ENCODE measurements at regions not wholly inside any gene's neighbourhood (a gene's known extent, or its start where the extent isn't known, plus 50 kb on each side); places are given as distances from the start of the nearest gene placed in this dataset.
"Not testable (repeated sequence)": the region's sequence is repeated elsewhere in the genome, so short reads cannot be mapped to it uniquely, and the experiment has no call there.

DNA sequence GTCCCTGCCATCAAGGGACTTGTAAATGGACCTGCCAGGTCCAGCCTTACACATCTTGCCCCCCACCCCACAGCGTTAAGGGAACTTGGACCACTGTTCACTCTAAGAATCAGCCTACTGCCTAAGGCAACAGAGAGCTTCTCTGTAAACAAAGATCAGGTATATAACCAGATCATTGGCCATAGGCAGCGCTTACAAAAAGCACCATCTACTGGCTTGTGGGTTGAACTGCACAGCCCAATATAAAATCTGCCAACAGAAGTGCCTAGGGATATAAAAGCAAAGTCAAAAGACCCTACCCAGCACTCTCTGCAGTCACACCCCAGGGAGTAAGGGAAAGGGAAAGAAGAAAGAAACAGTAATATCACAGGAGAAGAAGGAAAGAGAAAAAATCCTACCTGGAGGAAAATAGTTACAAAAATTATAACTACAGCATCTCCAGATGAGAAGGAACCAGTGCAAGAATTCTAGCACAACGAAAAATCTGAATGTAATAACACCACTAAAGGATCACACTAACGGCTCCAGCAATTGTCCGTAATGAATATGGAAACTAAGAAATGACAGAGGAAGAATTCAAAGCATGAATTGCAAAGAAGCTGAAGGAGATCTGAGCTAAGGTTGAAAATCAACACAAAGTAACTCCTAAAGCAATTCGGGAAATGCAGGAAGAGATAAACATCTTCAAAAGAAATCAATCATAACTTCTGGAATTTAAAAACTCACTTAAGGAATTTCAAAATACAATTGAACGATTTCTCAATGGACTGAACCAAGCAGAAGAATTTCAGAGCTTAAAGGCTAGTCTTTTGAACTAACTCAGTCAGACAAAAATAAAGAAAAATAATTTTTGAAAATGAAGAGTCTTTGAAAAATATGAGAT lies 95.2 kb upstream of the PCED1B start:
- peak in 1 of 2 experiments; percentile 18 for DNase-seq (ENCODE audit: low read depth in 2 of 2)

DNA sequence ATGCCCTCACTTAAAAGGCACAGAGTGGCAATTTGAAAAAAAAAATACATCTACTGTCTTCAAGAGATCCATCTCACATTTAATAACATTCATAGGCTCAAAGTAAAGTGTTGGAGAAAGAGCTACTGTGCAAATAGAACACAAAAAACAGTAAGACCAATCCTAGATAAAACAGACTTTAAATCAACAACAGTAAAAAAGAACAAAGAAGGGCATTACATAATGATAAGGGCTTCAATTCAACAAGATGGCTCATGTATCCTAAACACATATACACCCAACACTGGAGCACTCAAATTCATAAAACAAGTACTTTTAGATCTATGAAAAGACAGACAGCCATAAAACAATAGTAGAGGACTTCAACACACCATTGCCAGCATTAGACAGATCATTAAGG lies 93.6 kb upstream of the PCED1B start:
- DNase-seq (ENCODE audit: low read depth in 2 of 2) = no peak

DNA sequence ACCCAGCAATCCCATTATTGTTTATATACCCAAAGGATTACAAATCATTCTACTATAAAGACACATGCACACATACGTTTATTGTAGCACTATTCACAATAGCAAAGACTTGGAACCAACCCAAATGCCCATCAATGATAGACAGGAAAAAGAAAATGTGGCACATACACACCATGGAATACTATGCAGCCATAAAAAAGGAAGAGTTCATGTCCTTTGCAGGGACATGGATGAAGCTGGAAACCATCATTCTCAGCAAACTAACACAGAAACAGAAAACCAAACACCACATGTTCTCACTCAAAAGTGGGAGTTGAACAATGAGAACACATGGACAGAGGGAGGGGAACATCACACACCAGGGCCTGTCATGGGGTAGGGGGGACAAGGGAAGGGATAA lies 91.3 kb upstream of the PCED1B start:
- not testable (repeated sequence) for DNase-seq (ENCODE audit: low read depth in 2 of 2)

DNA sequence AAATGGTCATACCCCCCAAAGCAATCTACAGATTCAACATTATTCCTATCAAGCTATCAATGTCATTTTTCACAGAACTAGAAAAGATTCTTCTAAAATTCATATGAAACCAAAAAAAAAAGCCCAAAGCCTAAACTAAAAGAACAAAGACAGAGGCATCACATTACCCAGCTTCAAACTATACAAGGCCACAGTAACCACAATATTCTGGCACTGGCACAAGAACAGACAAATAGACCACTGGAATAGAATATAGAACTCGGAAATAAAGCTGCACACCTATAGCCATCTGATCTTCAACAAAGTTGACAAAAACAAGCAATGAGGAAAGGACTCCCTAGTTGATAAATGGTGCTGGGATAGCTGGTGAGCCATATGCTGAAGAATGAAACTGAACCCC lies 89.2 kb upstream of the PCED1B start:
- DNase-seq (ENCODE audit: low read depth in 2 of 2) = no peak

DNA sequence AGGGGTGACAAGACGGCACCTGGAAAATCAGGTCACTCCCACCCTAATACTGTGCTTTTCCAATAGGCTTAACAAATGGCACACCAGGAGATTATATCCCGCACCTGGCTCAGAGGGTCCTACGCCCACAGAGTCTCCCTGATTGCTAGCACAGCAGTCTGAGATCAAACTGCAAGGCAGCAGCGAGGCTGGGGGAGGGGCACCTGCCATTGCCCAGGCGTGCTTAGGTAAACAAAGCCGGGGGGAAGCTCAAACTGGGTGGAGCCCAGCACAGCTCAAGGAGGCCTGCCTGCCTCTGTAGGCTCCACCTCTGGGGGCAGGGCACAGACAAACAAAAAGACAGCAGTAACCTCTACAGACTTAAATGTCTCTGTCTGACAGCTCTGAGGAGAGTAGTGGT lies 87.4 kb upstream of the PCED1B start:
- not testable (repeated sequence) for DNase-seq (ENCODE audit: low read depth in 2 of 2)

DNA sequence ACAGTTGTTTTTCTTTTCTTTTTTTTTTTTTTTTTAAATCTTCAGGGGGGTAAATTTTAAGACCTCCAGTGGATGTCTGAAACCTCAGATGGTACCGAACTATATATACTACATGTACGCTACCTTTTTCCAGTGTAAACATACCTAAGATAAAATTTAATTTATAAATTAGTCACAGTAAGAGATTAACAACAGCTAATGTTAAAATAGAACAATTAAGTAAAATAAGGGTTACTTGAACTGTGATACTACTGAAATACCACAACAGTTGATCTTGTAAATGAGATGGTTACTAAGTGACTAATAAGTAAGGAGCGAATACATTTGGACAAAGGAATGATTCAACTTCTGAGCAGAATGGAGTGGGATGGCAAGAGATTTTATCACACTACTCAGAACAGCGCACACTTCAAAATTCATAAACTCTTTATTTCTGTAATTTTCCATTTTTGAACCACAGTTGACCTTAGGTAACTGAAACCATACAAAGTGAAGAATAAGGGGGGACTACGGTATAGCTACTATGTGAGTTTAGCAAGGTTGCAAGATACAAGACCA lies 80.5 kb upstream of the PCED1B start:
- no peak for DNase-seq (ENCODE audit: low read depth in 2 of 2)

DNA sequence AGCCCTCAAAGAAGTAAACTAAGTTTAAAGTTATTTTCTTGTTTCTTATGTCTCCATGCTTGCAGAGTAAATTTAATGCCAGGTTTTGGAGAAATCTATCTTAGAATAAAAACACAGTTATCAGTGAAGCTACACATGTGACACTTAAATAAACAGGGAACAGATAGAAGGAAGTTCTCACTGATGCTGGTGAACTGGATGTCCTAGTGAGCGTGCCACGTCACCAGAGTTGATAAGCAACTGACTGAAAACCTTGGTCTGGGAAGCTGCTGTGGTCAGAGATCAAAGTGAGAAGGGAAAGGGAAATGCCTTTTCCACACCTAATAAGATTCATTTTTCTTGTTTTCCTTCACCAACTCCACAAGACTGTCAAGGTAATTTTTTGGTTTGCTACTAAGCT lies 74.8 kb upstream of the PCED1B start:
- no peak for DNase-seq (ENCODE audit: low read depth in 2 of 2)

DNA sequence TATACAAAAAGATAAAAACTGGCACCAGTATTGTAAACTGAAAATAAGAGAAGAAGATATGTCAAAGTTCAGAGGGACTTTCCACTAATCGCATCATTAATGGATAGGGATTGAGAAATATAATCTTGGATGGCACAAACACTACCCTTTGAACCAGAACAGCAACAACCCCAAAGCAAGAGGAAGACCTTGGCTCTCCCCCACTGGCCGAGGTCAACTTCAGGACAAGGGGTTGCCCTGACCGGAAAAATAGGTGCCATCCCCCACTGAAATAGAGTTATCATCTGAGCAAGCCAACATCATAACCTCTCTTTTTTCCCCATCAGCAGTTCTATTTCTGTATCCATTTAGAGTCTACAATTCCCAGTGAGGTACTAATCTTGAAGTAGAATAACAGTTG lies 72.4 kb upstream of the PCED1B start:
- no peak for DNase-seq (ENCODE audit: low read depth in 2 of 2)

DNA sequence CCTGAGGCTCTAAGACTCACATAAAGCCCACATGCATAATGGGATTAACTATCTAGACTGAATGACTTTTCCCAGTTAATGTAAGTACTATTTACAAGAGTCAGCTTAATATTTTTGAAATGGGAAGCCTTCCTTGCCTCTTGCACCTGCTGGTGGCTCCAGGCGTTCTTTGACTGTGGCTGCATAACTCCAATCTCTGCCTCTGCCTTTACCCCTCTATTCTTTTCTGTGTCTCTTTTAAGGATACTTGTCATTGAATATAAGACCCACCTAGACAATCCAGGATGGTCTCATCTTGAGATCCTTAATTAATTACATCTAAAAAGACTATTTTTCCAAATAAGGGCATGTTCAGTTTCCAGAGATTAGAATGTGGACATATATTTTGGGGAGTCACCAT lies 66.9 kb upstream of the PCED1B start:
- no peak for DNase-seq (ENCODE audit: low read depth in 2 of 2)

DNA sequence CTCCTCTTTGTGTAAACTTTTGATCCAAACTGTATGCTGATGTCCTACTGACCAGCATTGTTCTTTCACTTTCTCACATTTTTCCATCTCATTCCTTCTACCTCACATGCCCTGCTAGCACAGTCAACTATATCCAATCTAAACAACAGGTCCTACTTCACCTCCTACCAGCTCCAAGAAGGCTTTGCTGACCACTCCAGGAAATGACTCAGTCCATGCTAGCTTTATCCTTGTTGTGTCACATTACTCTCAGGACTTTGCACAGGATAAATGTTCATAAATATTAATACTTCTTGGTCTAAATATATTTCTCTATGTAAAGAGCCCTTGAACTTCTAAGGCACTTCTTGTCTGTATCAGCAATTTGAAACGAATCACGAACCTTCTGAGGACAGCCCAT lies 64.9 kb upstream of the PCED1B start:
- no peak for DNase-seq (ENCODE audit: low read depth in 2 of 2)

DNA sequence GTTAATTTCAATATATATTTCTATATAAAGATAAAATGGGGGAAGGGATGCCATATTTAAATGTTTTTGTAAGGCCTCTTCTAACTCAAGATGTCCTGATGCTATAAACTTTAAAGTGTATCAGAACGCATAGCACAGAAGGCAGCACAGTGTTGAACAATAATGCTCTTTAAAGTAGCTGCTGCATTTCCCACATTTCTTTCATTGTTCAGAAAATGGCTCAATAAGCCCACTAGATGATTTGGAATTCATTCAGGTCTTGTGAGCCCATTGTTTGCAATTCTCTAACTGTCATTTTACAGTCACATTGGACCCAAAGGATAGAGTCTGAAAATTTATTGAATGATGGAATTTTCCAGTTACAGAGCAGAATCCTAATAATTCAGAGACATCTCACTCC lies 64.0 kb upstream of the PCED1B start:
- DNase-seq (ENCODE audit: low read depth in 2 of 2) = no peak

DNA sequence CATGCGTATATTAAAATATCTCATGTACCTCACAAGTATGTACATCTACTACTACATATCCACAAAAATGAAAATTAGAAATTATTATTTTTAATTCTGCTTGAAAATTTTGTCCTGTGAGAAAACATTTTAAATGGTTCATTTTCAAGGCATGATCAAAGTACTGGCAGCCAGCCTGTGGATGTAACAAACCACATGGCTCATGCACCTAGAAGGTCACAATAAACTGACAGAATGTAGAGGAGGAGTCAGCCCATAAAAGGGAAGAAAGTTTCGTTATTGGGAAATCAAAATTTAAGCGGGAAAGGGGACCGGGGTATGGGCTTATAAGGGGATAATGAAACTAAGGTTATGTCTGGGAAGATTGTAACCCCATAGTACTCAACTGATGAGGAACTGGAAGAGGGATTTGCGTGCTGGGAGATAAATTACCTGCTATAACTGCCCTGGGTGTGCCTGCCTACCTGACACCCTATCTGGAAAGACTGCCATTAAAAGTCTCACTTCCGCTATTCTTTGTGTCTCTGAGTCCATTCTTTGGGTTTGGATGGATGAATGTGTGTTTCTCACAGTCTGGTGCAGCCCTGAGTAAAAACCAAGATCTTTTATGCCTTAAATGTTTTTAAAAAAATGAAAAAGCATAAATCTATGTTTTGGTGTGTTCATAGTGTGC lies 62.2 kb upstream of the PCED1B start:
- no peak for DNase-seq (ENCODE audit: low read depth in 2 of 2)

DNA sequence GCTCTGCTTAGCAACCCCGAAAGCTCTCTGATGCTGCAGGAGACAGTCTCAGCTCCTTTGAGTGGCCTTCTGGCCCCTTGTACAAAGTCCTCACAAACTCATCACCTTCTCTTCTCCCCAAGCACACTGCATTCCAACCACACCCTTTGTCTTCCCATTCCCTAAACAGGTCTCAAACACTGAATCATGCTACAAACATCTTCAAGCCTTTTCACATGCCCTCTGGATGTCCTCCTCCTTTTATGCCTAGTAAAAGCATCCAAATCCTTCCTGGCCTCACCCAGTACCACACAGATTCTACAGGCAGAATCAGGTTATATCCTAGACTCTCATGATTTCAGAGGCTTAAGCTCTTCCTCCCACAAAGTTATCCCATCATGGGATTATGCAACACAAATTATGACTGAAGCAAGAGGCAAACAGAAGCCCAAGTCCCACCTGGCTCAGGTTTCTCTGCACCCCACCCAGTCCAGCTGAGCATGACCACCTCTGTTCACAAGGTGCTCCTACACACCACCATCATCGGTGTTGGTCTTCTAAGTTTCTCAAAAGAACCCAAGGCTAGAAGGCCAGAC lies 61.4 kb upstream of the PCED1B start:
- DNase-seq (ENCODE audit: low read depth in 2 of 2) = no peak

DNA sequence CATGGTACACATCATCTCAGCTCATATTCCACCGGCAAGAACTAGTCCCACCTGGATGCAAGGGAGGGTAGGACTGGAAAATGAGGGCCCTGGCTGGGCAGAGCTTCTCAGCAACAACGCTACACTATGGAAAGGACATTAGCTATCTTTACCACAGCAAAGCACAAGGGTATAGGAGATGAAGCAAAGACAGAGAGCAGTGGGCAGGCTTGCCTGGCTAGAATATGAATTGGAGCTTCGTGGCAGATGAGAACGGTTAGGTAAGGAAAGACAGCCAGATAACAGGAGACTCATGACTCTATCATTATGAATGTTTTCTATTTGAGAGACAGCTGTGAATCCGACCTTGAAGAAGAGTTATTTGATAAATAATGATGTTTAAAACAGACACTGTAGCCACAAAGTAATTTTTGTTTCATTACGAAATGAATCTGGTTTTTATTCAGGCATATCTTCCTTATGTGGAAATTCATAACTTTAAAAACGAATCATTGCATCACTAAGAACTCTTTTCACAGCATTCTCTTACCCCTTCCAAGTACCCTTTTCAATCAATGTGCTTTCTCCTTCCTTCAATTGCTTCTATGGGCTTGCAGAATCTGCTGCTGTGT lies 59.1 kb upstream of the PCED1B start:
- no peak for DNase-seq (ENCODE audit: low read depth in 2 of 2)

DNA sequence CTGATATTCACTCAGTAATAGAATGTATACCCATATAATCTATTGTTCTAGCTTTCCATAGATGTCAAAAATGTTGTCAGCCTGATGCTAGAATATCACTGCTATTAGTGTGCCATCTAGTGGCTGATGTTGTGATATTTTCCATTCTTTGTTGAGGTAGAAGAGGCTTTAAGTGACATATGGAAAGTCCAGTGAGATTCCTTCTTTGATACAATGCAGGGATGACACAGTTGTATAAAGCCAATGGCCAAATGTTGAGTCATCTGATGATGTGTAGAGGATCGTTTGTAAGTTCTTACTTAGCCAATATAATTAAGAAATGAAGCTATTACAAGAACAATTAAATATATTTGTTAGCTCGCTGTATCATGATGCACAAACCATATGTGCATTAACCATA lies 58.1 kb upstream of the PCED1B start:
- DNase-seq (ENCODE audit: low read depth in 2 of 2) = no peak

DNA sequence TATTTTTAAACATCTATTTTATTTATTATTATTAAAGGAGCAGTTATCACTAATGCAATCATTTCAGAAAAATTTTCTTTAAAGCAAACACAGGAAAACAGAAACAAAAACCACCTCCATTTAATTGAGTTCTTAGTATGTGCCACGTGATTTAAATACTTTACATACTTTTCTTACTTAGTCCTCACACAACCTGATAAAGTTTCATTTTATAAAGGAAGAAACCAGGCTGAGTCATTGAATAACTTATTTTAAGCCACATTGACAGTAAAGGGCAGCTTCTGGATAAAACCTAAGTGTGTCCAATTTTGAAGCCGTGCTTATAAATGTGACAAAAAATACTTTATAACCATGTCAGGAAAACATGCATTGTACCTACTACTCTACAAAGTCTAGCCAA lies 57.1 kb upstream of the PCED1B start:
- DNase-seq (ENCODE audit: low read depth in 2 of 2) = no peak

DNA sequence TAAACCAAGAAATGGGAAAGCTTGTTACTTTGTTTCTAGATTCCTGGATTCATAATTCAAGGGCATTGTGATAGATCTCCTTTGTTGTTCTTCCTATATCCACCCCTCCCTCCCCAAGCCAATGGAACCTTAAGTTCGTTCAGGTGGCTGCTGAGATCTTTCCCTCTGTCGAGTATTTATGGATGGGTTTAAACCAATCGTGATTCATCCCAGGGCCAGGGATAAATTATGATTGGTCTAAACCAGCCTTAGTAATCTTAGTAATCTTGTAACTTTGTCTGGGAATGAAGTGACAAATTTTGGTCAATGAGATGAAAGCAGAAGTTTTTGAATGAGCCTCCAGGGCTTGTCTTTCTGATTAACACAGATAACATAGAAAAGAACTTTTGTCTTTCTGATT lies 56.1 kb upstream of the PCED1B start:
- no peak for DNase-seq (ENCODE audit: low read depth in 2 of 2)

DNA sequence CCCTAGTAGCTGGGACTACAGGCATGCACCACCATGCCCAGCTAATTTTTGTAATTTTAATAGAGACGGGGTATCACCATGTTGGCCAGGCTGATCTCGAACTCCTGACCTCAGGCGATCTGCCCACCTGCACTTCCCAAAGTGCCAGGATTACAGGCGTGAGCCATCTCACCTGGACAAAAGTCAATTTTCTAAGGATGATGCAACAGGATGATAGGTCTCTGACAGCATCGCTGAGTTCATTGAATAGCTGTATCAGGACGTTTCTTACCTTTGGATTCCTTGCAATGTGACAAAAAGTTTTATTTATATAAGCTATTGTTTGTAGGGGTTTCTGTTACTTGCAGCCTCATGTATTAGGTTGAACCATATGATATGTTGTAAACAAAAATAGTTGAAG lies 55.5 kb upstream of the PCED1B start:
- no peak for DNase-seq (ENCODE audit: low read depth in 2 of 2)

DNA sequence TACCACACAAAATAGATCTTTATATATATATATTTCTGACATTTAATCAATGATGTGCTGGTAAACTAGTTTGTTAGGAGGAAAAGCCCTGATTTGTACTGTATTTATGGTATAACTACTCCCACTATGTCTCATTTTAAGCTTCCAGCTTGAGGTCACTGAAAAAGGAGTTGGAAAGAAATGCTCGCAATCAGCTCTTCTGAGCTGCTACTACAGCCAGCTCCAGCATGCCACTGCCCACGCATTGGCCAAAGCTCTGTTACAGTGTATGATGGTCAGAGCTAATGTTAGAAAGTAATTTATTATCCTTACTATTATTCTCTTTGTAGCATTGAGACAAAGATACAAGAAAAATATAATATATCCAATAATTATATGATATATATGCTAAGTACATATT lies 55.0 kb upstream of the PCED1B start:
- no peak for DNase-seq (ENCODE audit: low read depth in 2 of 2)

DNA sequence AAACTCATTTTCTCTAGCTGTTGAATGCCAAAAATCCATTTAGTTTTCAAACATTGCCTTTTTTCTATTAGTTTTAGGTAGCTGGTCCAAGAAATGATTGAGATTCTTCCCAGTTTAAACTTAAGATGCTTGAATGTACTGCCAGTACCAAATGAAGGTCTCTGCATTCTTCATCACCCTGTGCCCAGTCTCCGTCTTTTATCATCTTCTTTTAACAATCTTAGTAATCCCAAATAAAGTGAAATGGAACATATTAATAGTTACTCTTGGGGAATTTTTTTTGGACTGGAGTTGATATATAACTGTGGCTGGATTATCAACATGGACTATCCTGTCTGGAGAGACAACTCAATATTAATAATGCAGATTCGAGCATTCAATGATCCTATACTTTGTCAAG lies 54.1 kb upstream of the PCED1B start:
- DNase-seq (ENCODE audit: low read depth in 2 of 2) = no peak

DNA sequence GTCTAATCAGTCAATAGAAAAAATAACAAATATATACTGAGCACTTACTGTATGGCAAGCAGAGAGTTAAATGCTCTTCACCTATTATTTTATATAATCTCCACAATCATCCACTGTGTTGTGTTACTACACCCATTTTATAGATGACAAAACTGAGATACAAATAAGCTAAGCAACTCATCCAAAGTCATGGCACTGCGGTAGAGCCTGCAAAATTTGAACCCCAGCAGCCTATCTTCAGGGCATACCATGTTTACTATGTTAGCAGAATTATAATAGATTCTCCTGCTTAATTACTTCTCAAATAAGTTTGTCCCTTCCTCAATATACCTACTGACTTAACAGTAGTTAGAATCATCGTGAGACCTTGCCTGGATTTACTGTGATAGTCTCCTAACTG lies 53.6 kb upstream of the PCED1B start:
- no peak for DNase-seq (ENCODE audit: low read depth in 2 of 2)

DNA sequence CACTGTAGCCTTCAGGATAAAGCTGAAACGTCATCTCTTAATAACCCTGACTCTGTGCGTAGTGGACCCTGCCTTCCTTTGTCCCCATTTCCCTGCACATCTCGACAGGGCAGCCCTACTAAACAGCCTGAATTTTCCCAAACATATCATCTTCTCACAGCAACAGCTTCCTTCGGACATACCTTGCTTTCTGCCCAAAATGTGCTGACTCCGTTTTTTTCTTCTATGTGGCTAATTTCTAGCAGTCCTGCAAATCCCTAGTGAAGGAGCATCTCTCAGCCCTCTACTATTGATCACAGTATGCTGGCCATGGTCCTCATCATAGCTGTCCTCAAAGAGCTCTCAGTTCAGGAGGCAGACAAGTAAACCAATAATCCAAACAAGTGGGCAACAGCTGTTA lies 53.1 kb upstream of the PCED1B start:
- DNase-seq (ENCODE audit: low read depth in 2 of 2) = no peak

Data from stimulated activated CD4-positive, alpha-beta T cell treated with anti-CD3 and anti-CD28 coated beads, Interleukin-12 subunit alpha, Interleukin-12 subunit beta, amount 100 ng/mL, for 24 hours (primary cell).